HG02571 (cell line): ENCODE measurements at regions not wholly inside any gene's neighbourhood (a gene's known extent, or its start where the extent isn't known, plus 50 kb on each side); places are given as distances from the start of the nearest gene placed in this dataset.
"Not testable (repeated sequence)": the region's sequence is repeated elsewhere in the genome, so short reads cannot be mapped to it uniquely, and the experiment has no call there.

Experiments used
- ATAC-seq: cut with Tn5 transposase; IDR thresholded peaks from one replicate; pipeline ENCODE4 v1.9.1; 2021; ENCODE audit warnings: mild to moderate bottlenecking, moderate library complexity; ENCODE audit not compliant: unreplicated experiment

DNA sequence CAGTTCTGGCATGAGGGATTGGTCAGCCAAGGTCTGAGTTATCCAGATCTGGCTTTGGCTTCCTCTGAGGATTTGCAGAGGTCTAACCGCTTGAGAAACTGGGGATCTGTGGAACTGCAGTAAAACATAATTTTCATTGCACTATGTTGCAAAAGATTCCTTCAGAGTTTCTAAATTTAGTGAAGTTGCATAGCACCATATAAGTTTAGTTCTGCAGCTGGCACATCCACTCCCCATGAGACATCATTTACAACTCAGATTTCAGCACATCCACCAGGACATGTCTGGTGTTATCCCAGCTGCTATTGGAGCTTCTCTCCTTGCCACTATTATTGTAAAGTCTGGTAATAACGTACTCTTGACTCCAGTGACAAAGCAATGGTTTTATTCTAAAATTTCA, 181.5 kb downstream of the CWF19L2 start:
- no peak for ATAC-seq

DNA sequence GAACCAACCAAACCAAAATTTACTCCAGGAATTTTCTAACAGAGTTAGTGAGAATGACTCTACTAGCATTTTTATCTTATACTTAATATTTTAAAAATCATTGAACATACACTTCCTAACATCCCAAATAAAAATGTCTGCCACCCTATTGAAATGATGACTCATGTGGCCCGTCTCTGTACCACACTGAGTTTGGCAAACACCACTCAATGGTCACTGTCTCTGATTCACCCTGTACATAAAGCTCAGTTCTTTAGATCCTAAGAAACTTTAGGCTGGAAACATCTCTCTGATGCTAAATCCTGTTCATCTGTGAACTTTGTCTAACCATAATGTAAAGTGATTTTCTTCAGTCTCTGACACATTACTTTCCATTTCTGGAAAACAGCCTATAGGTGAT, 182.0 kb downstream of the CWF19L2 start:
- ATAC-seq = no peak

DNA sequence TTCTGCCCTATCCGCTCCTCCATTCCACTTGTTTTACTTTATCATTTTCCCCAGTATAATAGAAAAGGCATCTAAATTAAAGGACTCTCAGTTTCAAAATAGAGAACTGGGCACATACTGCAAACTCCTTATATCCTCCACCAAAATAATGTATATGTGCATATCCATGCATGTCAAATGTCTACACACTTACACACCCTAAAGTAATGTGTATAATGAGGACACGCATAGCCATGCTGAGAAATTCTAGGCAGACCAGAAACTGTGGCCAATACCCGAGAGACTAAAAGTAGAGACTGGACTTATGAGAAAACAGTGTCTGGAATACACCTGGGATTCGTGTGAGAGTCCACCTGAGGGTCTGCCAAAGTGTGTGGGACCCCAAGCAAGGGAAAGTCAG, 183.5 kb downstream of the CWF19L2 start:
- no peak for ATAC-seq

DNA sequence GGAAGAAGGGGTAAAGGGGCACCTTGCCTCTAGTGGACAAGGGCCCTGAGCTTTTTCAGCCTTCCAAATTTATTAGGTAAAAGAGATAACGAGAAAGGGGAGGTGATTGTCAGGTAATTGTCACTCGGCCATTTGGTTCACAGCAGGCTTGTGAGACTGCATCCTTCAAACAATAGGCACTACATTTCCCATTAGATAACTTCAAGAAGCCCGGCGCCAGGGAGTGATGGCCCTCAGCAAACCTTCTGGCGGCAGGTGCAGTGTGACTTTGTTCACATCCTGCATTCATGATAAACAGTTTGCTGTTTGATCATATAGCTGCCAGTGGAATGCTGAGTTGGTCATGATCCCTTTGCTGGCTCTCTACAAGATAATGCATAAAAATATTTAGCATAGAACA, 185.1 kb downstream of the CWF19L2 start:
- ATAC-seq = no peak

DNA sequence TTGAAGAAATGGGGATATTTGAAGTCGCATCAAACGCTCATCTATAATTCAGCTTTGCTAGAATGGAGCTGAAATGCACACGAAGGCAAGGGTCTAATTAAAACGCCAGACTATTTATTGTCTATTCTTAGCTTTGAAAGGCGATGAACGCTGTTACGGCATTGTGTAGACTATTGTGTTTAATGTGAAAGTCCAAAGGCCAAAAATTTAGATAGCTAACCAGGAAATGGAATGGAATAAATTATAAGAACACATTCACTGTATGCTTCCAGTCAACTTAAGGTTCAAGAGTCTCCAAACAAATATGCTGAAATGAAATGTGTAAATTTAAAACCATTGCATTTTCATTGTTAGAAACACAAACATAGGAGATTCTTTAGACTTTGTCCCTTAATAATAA, 186.2 kb downstream of the CWF19L2 start:
- ATAC-seq = no peak

DNA sequence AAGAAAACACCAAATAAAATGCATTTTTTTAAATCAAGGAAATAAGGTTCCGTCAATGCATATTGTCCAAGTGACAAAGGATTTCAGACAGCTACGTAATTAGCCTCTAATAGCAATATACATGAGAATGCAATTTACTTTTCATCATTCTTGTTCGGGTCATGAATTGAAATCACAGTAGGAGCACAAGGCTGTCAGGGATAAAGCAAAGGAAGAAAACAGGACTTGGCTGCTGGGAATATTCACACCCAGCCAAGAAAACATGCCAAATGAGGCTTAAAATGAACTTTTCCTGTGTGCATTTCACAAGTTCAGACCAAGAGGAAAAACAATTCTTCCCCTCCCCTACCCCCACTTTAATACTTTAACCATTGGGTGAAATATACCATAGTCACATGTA, 188.6 kb downstream of the CWF19L2 start:
- ATAC-seq = no peak

DNA sequence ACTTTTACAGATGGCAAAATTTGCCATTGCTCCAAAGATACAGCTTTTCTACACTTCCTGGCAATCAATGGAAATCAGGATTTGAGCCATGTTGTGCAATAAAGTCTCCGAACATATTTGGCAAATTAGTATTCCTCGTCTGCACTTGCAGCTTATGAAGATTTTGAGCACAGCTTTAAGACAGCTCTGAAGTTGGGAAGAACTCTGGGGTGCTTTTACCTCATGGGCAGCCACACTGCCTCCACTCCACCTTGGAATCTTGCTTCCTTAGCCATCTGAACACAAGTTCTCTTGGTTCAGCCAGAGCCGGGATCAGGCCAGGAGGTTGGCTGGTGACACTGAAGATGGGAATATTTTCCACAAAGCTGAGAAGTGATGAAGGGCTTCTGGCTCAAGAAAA, 191.2 kb downstream of the CWF19L2 start:
- ATAC-seq = no peak

DNA sequence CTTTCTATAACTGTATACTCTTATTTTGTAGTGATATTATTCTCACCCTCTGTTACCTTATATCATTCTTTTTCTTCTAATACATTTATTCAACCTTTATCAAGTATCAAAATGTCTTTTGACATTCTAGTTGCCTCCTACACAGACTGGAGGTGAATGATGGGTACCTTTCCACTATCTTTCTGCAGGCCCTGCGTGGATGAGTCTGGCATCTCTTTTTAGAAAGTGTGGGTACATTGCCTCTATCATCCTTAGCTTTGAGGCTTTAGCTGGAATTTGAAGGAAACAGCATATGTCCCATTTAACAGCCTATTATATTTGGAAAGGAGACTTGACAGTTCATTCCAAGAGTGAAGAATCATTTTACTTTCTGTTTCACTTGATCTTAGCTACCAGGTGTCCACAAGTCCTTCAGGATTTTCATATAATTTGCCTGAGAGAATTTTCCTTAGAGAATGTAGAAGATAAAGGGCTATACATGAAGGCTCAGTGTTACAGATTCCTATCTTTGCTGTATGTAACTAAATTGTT, 192.0 kb downstream of the CWF19L2 start:
- ATAC-seq = no peak

DNA sequence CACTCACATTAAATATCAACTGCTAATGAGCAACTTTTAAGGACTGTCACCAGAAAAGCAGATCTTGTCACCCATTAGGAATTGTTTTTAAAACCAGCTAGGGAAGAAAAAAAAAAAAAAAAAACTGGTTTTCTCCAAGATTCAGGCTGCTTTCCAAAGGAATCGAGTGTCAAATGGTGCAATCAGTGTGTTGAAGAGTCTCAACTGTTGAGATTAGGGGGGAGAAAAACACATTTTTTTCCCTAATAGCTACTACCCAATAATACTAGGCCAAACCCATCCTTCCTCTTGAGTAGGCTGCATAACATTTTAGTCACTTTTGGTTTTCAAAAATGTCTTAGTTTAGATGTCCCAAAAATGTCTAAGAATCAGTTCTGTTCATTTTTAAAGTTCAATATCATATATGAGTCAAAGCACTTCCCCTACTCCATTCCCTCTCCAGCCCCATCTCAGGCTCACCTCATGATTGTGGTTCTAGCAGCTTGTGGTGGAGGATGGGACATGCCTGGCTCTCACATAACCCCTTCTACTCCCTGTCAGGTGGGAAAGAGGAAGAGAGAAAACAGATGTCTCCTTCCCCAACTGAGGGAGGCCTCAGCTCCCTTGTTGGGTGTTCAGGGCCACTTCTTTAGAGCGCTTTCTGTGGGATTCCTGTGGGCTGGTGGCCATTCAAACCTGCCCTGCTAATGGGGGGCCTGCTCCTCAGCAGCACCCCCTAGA, 193.6 kb downstream of the CWF19L2 start:
- ATAC-seq = no peak

DNA sequence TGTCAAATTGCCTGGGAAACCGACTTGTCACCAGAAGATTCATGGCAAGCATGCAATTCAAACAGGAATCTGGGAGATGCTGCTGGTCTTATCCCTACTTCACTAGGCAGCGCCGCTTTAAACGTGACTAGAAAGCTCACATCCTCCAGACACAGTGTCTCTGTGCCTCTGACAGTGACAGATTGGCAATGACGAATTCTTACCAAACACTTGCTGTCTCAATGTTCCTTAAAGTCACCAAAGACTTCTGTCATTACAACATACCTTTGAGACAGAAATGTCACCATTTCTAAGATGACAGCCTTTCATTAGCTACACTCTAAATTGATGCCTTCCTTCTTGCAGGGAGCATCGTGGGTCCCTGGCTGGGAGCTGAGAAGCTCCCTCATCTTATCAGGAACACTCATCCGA, 197.8 kb downstream of the CWF19L2 start:
- ATAC-seq = no peak

DNA sequence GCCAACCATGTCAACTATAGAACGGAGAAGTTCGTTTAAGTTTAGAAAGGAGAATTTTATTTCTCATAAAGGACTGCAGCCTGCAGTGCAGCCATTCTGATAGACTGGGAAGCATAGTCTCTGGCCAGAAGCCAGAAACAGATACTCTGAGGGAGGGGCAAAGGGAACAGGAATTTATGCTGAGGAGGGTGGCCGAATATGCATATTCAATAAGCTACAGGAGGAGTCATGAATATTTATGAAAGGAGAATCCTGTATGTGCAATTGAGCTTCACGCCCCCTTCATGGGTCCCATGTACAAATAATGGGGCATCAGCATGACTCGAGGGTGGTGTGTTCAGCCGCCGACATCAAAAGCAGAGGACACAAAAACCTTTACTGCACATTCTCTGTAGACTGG, 199.9 kb downstream of the CWF19L2 start:
- ATAC-seq = no peak

DNA sequence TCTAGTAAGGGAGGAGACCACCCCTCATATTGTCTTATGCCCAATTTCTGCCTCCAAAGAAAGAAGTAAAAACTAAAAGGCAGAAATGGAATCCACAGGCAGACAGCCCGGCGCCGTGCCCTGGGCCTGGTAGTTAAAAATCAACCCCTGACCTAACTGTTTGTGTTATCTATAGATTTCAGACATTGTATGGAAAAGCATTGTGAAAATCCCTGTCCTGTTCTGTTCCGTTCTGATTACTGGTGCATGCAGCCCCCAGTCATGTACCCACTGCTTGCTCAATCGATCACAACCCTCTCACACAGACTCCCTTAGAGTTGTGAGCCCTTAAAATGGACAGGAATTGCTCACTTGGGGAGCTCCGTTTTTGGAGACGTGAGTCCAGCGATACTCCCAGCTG, 204.0 kb downstream of the CWF19L2 start:
- ATAC-seq = not testable (repeated sequence)

DNA sequence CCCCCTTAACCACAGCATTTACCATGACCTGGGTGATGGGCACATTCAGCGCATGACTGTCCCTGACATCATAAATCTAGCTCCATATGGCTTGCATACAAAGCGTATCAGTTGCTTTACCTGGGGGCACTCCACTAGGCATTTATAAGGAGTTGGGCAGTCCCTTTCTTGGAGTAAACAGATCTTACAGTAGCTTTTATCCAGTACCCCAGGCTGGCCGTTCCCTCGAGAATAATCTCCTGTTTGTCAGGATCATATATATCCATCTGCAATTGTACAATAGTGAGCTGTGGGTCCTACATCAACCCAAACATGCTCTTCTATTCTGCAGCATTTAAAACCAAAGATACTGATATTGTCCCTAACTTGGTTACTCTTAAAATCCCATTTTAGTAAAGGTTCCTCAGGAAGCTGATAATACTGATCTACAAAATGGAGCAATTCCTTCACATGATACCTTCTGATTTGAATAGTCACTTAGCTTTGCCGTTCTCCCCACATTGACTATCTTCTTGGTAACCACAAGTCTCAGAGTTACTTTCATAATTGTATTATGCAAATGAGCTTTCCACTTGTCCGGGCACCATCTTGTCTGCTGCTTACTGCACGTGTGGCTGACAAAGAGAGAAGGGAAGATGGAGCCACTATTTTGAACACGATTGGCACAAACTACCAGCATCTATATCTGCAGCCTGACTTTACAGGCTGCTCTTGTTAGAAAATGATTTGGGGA, 205.0 kb downstream of the CWF19L2 start:
- ATAC-seq = peak; percentile 80

DNA sequence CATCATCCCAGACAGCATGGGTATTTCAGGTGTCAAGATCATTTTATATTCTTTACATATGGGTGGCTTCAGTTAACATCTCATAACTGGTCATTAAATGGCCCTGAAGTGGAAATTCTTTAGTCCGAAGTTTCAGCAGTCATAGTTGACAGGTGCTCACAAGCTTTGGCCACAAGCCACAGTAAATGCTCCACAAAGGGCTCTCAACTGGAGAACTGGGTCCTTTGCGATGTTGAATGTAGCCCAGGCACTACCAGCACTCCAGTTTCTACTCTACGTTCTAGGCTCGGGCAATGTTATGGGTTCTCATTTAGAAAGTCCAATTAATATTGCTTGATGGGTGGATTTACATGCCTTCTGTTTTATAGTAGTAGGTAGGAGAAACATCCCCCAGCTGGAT, 206.3 kb downstream of the CWF19L2 start:
- no peak for ATAC-seq

DNA sequence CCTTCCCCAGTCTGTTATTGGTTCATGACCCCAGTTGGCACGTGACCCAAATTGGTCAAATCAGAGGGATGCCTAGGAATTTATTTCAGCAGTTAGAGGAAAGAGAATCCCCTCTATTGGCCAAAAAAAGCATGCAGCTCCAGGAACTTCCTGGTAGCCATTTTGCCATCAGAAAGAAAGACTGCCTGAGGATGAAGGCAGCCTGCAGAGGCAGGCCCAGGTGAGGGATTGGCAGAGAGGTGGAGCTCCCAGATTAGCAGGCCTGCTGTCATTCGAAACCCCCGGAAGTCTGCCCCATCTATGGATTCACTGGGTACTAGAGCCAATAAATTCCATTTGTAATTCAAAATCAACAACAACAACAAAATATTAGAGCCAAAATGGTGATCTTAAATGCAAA, 207.6 kb downstream of the CWF19L2 start:
- no peak for ATAC-seq

DNA sequence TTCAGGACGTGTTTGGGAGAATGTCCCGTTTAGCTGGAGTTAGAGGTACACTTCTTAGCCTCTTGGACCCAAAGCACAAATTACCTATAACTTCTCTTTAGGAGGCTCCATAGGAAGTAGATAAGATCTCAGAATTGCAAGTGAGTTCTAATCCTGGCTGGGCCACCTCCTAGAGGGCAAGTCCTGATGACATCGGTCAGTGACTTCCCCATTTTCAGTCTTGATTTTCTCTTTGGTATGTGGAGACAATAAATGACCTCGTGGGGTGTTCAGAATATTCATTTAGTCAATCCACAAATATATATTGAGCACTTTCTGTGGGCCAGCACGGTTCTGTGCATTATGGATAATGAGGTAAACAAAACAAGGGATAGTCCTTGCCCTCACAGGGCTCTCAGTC, 208.6 kb downstream of the CWF19L2 start:
- ATAC-seq = no peak

DNA sequence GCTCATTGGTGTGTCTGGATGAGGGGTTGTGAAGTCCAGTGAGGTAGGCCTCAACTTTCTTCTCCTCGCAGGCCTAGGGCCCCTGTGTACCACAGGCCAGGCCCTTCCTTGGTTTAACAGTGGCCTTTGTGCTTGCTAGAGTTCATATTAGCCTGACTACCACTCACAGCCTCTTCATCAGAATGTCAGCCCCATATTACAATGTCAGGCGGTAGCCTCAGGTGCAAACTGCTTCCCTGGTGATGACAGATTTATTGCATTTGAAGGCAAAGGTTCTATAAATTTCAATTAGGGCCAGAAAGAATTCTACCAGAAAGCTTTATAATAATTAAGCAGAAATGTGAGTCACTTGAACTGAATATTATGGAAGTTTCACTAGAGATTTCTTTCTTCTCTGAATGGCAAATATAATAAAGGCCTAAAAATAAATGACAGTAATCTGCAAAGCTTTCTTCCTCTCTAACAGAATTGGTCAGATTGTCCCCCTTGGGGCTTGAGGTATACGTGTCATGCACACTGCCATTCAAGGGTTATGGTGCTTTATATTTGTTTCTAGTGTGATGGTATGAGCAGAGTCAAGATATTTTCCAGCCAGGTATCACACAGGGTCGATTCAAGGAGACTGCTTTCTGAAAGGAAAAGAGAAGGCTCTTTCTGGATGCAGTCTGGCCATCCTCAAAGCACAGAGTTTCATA, 210.3 kb downstream of the CWF19L2 start:
- no peak for ATAC-seq

DNA sequence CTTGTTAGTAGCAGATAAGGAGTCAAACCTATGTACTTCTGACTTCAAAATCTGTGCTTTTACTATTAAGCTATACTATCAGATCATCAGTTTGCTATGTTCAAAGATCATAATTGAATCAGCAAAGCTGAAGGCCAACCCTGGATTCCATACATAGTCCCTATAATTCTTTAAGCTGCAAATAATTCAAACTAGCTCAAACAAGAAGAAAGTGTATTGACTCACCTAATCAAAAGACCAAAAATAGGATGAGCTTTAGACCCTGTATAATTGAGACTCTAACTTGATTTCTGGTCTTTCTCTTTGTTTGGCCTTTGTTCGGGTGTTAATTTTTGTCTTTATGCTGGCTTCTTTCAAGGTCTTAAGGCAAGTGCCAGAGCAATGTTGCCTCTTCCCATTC, 213.7 kb downstream of the CWF19L2 start:
- no peak for ATAC-seq

DNA sequence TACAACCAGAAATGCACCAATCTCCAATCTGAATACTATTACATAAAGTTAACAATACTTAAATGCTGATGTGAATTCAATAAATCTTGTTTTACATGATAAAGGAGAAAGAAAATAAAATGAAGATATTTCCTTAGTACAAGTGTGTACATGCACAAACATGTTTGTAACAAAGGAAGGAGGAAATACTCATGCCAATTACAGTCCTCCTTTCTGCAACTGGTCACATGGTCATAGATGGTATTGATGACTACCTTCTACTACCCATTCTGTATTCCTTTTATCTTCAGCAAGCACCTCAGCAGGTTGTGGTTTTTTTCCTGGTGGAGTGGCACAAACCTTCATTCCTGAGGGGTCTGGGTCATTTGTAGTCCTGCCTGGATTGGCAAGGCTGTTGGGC, 214.2 kb upstream of the GUCY1A2 start:
- ATAC-seq = no peak

DNA sequence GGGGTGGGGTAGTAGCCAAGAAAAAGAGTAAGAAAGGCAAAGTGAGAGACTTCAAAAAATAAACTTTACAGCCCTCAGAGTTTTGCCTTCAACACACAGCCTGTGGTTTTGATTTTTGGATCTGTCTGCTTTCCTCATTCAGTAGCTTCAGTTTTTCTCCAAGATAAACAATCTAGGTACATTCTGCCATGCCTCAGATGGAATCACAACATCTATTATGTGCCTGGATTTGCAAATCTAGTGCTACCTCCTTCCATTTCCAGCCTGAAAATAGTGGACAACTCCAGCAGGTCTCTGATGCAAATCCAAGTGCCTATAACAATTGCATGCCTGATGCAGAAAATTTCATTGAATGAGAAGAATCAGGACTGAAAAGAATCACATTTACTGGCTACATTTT, 206.6 kb upstream of the GUCY1A2 start:
- ATAC-seq = no peak

DNA sequence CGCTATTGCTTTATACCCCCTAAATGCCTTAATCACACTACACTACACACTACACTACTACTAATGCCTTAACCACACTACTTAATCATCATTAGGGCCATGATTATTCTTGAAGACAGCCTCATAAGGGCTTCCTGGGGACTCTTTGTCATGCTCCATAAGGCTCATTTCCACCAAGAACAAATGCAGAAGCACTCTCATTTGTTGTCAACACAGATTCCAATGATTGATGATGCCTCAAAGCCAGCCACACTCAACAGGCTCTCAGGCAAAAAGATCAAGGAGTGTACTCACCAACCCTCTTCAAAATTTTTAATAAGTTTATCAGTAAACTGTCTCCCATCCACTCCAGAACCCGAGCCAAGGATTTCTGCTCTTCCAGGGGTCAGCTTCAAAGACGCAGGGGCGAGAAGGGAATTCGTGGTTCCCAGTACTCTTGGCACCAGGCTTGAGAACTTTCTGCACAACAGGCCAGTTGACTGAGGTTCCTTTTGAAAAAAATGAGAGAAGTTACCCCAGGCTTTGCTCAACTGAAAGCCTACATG, 204.7 kb upstream of the GUCY1A2 start:
- ATAC-seq = no peak

DNA sequence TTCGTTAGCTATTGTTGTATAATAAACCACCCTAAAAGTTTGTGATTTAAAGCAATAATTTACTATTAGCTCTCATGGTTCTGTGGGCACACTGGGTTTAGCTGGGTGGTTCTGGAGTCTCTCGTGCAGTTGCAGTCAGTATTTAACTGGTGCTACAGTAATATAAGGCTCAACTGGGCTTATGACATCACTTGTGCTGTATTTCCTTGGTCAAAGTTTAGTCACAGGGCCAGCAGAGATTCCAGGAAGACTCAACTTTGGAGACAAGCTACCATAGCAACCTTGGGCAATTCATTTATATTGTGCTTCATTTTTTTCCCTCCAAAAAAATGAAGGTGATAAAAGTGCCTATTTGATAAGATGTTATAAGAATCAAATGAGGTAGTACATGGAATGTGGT, 204.2 kb upstream of the GUCY1A2 start:
- no peak for ATAC-seq
